ENCODE measurements at regions not wholly inside any gene's neighbourhood (a gene's known extent, or its start where the extent isn't known, plus 50 kb on each side); places are given as distances from the start of the nearest gene placed in this dataset.
"Not testable (repeated sequence)": the region's sequence is repeated elsewhere in the genome, so short reads cannot be mapped to it uniquely, and the experiment has no call there.

GRCh38 chr5:106401561-106401960 lies 1269.2 kb downstream of the EFNA5 start:
- Mint-ChIP-seq H3K9me3 (no peaks in the 10 kb centered on the region), H3K4me3 (no peak overlapping the region), H3K27me3 (no peaks in the 10 kb centered on the region), H3K36me3 (no peaks in the 10 kb centered on the region), H3K4me1 (no peaks in the 10 kb centered on the region), H3K27ac (no peak overlapping the region)

GRCh38 chr5:106399391-106399790 lies 1271.3 kb downstream of the EFNA5 start:
- Mint-ChIP-seq H3K27me3 (no peaks in the 10 kb centered on the region), H3K9me3 (no peaks in the 10 kb centered on the region), H3K4me1 (no peaks in the 10 kb centered on the region), H3K4me3 (no peak overlapping the region), H3K36me3 (no peaks in the 10 kb centered on the region), H3K27ac (no peak overlapping the region)

GRCh38 chr5:106397700-106398099 lies 1273.0 kb downstream of the EFNA5 start:
- no peaks in the 10 kb centered on the region for H3K4me1 Mint-ChIP-seq
- H3K4me3 Mint-ChIP-seq, result no peak overlapping the region
- H3K27me3 Mint-ChIP-seq, result no peaks in the 10 kb centered on the region
- no peaks in the 10 kb centered on the region for H3K36me3 Mint-ChIP-seq
- no peaks in the 10 kb centered on the region for H3K9me3 Mint-ChIP-seq
- no peak overlapping the region for H3K27ac Mint-ChIP-seq

- Mint-ChIP-seq H3K9me3 (no peaks in the 10 kb centered on the region), H3K4me1 (no peaks in the 10 kb centered on the region), H3K27ac (no peak overlapping the region), H3K27me3 (no peaks in the 10 kb centered on the region), H3K4me3 (no peak overlapping the region), H3K36me3 (no peaks in the 10 kb centered on the region)
Measured at GRCh38 chr5:106393276-106393675, 1277.5 kb downstream of the EFNA5 start.

GRCh38 chr5:106392766-106393165 lies 1278.0 kb downstream of the EFNA5 start:
- Mint-ChIP-seq H3K36me3 (no peaks in the 10 kb centered on the region), H3K4me3 (no peak overlapping the region), H3K9me3 (no peaks in the 10 kb centered on the region), H3K27ac (no peak overlapping the region), H3K4me1 (no peaks in the 10 kb centered on the region), H3K27me3 (no peaks in the 10 kb centered on the region)

GRCh38 chr5:106387767-106388166 lies 1283.0 kb downstream of the EFNA5 start:
- H3K27ac Mint-ChIP-seq, H3K36me3 Mint-ChIP-seq, H3K9me3 Mint-ChIP-seq, H3K27me3 Mint-ChIP-seq, H3K4me1 Mint-ChIP-seq, H3K4me3 Mint-ChIP-seq: not testable (repeated sequence)

- H3K27ac Mint-ChIP-seq, result no peak overlapping the region
- no peaks in the 10 kb centered on the region for H3K27me3 Mint-ChIP-seq
- no peaks in the 10 kb centered on the region for H3K36me3 Mint-ChIP-seq
- no peak overlapping the region for H3K4me3 Mint-ChIP-seq
- peaks cover 6% of the 10 kb centered on the region for H3K9me3 Mint-ChIP-seq
- no peaks in the 10 kb centered on the region for H3K4me1 Mint-ChIP-seq
Measured at GRCh38 chr5:106386287-106386686, 1284.5 kb downstream of the EFNA5 start.

- Mint-ChIP-seq H3K9me3 (no peaks in the 10 kb centered on the region), H3K4me1 (no peaks in the 10 kb centered on the region), H3K27ac (no peak overlapping the region), H3K36me3 (no peaks in the 10 kb centered on the region), H3K4me3 (no peak overlapping the region), H3K27me3 (no peaks in the 10 kb centered on the region)
Measured at GRCh38 chr5:106380736-106381135, 1290.0 kb downstream of the EFNA5 start.

GRCh38 chr5:106376522-106376921 lies 1294.2 kb downstream of the EFNA5 start:
- no peaks in the 10 kb centered on the region for H3K27me3 Mint-ChIP-seq
- no peak overlapping the region for H3K27ac Mint-ChIP-seq
- no peak overlapping the region for H3K4me3 Mint-ChIP-seq
- H3K9me3 Mint-ChIP-seq, result peaks cover 8% of the 10 kb centered on the region
- H3K4me1 Mint-ChIP-seq, result no peaks in the 10 kb centered on the region
- H3K36me3 Mint-ChIP-seq, result no peaks in the 10 kb centered on the region

- no peak overlapping the region for H3K27ac Mint-ChIP-seq
- peaks cover 8% of the 10 kb centered on the region for H3K9me3 Mint-ChIP-seq
- H3K4me3 Mint-ChIP-seq, result no peak overlapping the region
- H3K4me1 Mint-ChIP-seq, result no peaks in the 10 kb centered on the region
- no peaks in the 10 kb centered on the region for H3K36me3 Mint-ChIP-seq
- no peaks in the 10 kb centered on the region for H3K27me3 Mint-ChIP-seq
Measured at GRCh38 chr5:106374956-106375355, 1295.8 kb downstream of the EFNA5 start.

GRCh38 chr5:106368021-106368420 lies 1302.7 kb downstream of the EFNA5 start:
- Mint-ChIP-seq H3K4me3 (no peak overlapping the region), H3K36me3 (no peaks in the 10 kb centered on the region), H3K27me3 (no peaks in the 10 kb centered on the region), H3K27ac (no peak overlapping the region), H3K4me1 (no peaks in the 10 kb centered on the region), H3K9me3 (no peaks in the 10 kb centered on the region)

- Mint-ChIP-seq H3K4me3 (no peak overlapping the region), H3K27ac (no peak overlapping the region), H3K36me3 (no peaks in the 10 kb centered on the region), H3K4me1 (no peaks in the 10 kb centered on the region), H3K27me3 (no peaks in the 10 kb centered on the region), H3K9me3 (no peaks in the 10 kb centered on the region)
Measured at GRCh38 chr5:106367281-106367680, 1303.5 kb downstream of the EFNA5 start.

GRCh38 chr5:106363578-106363977 lies 1307.2 kb downstream of the EFNA5 start:
- Mint-ChIP-seq H3K9me3 (no peaks in the 10 kb centered on the region), H3K4me3 (no peak overlapping the region), H3K36me3 (no peaks in the 10 kb centered on the region), H3K4me1 (no peaks in the 10 kb centered on the region), H3K27me3 (no peaks in the 10 kb centered on the region), H3K27ac (no peak overlapping the region)

- Mint-ChIP-seq H3K4me1 (no peaks in the 10 kb centered on the region), H3K4me3 (no peak overlapping the region), H3K27ac (no peak overlapping the region), H3K9me3 (no peaks in the 10 kb centered on the region), H3K36me3 (no peaks in the 10 kb centered on the region), H3K27me3 (no peaks in the 10 kb centered on the region)
Measured at GRCh38 chr5:106361905-106362304, 1308.8 kb downstream of the EFNA5 start.

- no peaks in the 10 kb centered on the region for H3K36me3 Mint-ChIP-seq
- no peaks in the 10 kb centered on the region for H3K9me3 Mint-ChIP-seq
- no peak overlapping the region for H3K27ac Mint-ChIP-seq
- no peaks in the 10 kb centered on the region for H3K27me3 Mint-ChIP-seq
- H3K4me3 Mint-ChIP-seq, result no peak overlapping the region
- H3K4me1 Mint-ChIP-seq, result no peaks in the 10 kb centered on the region
Measured at GRCh38 chr5:106331415-106331814, 1339.3 kb downstream of the EFNA5 start.

GRCh38 chr5:106324356-106324755 lies 1346.4 kb downstream of the EFNA5 start:
- Mint-ChIP-seq H3K4me1 (no peaks in the 10 kb centered on the region), H3K36me3 (no peaks in the 10 kb centered on the region), H3K9me3 (no peaks in the 10 kb centered on the region), H3K4me3 (no peak overlapping the region), H3K27me3 (no peaks in the 10 kb centered on the region), H3K27ac (no peak overlapping the region)

- Mint-ChIP-seq H3K9me3 (peaks cover 9% of the 10 kb centered on the region), H3K4me3 (no peak overlapping the region)
Measured at GRCh38 chr5:106321242-106321641, 1349.5 kb downstream of the EFNA5 start.

More at GRCh38 chr5:106321242-106321641, 1349.5 kb downstream of the EFNA5 start:
- H3K27me3 Mint-ChIP-seq, result no peaks in the 10 kb centered on the region
- H3K36me3 Mint-ChIP-seq, result no peaks in the 10 kb centered on the region
- H3K4me1 Mint-ChIP-seq, result no peaks in the 10 kb centered on the region
- no peak overlapping the region for H3K27ac Mint-ChIP-seq

Measured in activated naive CD4-positive, alpha-beta T cell treated with anti-CD3 and anti-CD28 coated beads, Interleukin-2, amount 50 U/mL, for 24 hours (primary cell).